T-helper 2 cell (primary cell): ENCODE measurements at regions not wholly inside any gene's neighbourhood (a gene's known extent, or its start where the extent isn't known, plus 50 kb on each side); places are given as distances from the start of the nearest gene placed in this dataset.

Experiments
- DNase-seq, 5 experiments: peaks; one replicate each; pipeline versions ENCODE4 v3.0.0 to v3.0.0-alpha.2; 2012 to 2022

- DNase-seq = no peak
Measured at GRCh38 chr11:23959462-23959861, 537.4 kb upstream of the LUZP2 start.

DNA sequence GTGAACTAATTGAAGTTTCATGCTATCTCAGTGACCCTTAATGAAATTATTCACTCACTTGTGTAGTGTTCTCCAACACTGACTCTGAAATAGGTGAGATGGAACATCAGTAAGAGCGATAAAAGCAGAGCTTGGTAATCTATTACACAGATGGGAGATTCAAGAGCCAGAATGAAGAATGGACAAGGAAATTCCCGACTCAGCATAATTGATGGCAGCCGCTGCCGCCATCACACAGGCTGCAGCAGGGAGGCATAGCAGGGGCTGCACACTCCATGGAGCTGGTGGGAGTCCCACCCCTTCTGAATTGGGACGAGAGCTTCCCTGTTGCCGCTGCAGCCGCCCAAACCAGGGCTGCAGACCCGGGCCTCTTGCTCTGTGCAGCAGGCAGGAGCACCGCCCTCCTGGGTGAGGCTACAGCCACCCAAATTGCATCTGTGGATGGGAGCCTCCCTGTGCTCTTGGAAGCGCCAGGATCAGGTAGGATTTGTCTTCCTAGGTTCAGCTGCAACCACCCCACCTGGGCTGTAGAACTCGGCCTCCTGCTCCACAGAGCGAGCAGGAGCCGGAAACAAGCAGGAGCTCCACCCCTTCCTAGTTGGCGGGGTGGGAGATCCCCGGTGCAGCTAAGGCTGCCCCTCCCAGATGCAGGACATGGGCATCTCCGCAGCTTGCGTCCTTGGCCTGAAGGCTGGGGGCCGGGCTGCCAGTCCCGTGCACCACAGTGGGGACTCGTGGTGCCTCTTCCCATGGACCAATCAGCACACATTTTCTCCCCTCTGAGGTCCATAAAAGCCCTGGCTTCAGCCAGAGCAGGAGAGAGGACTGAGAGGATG is 535.1 kb upstream of the LUZP2 start:
- no peak for DNase-seq

GRCh38 chr11:23973244-23973643 is 523.6 kb upstream of the LUZP2 start:
- DNase-seq = no peak

GRCh38 chr11:23974051-23974450 is 522.8 kb upstream of the LUZP2 start:
- DNase-seq = no peak

GRCh38 chr11:23974601-23975000 is 522.3 kb upstream of the LUZP2 start:
- DNase-seq = no peak

DNA sequence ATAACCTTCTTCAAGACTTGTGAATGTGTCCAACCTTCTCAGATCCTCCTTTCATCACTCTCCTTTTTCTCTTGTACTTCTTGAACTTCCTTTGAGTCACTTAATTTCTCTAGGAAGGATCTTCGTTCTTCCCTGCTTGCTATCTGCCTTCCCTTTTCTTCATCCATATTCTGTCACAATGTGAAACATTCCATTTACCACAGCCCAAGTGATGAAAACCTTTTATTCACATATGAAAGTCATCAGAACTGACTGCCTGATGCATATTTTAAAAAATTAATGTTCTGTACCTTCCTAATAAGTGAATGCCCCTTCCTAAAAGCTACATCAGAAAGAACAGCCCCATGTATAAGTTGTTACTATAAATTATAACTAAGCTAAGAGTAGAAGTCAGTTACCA is 520.4 kb upstream of the LUZP2 start:
- DNase-seq = no peak

DNA sequence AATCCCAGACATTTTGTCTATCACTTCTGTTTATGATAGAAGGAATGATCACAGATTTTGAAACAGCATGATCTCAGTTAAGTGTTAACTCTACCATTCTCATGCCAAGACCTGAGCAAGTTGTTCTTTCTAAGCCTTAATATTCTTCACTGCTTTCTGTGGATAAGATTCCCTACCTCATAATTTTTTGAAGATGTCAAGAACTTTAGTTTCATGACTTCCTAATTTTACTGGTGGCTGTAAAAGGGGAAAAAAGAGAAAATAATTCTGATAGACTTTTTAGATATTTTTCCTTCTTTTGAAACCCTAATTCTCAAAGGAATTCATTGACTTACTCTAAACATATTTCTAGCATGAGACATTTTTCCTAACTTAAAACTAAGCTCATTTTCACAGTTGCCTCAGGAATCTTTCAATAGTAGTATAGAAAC is 520.0 kb upstream of the LUZP2 start:
- no peak for DNase-seq

- DNase-seq = no peak
Measured at GRCh38 chr11:23988381-23989006, 508.4 kb upstream of the LUZP2 start.

GRCh38 chr11:23990346-23991164 is 506.3 kb upstream of the LUZP2 start:
- DNase-seq = no peak

GRCh38 chr11:23991165-23991539 is 505.7 kb upstream of the LUZP2 start:
- DNase-seq = no peak

DNA sequence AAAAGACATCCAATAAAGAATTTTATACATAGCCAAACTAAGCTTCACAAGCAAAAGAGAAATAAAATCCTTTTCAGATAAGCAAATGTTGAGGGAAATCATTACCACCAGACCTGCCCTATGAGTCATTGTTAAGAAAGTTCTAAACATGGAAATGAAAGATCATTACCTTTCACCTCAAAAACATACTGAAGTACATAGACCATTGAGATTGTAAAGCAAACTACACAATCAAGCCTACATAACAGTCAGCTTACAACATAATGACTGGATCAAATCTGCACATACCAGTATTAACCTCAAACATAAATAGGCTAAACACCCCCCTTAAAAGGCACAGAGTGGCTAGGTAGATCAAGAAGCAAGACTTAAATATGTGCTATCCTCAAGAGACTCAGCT is 501.0 kb upstream of the LUZP2 start:
- DNase-seq = no peak

- DNase-seq = no peak
Measured at GRCh38 chr11:23997356-23997755, 499.5 kb upstream of the LUZP2 start.

DNA sequence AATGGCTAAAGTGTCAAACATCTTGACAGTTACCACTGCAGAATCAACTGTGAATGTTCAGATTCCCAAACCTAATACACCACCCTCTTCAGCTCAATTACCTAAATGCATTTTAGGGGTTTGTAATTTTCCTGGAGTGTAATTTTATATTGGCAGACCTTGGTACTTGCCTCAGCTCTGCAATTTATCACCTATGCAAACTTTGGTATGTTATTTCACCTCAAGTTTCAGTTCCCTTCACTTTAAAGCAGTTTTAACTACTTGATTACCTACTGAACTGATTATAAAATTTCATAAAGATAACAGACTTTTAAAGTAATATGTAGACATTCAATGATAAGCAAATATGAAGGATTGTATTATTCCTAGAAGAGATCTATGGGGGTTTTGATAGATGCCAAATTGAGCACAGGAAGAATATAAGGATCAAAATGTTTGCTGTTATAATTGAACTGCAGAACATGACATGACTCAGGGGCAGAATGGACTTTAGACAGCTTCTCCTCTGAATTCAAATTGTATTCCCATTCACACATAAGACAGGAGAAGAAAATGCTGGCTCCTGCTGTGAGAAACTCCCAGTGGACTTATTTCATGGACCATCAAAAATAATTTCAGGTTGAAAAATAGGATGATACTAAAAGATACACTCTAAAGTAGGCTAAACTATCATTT is 491.5 kb upstream of the LUZP2 start:
- no peak for DNase-seq

- no peak for DNase-seq
Measured at GRCh38 chr11:24043842-24044241, 453.0 kb upstream of the LUZP2 start.

DNA sequence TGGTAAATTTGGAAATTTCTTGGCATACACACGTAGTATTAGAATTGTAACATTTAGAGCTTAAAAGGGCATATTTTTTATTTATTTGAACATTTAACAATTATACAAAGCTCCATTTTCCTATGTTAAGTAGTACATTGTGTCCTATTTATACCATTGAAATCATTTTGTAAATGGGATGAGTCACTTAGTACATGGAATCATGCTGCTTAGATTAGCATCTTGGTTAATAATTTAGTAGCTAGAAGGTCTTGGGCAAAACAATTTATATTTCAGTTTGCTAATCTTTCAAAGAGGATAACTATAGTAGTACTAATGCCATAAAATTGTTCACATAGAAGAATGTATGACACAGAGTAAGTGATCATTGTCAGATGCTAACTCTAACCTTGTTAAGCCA is 450.1 kb upstream of the LUZP2 start:
- no peak for DNase-seq

GRCh38 chr11:24056051-24056450 is 440.8 kb upstream of the LUZP2 start:
- no peak for DNase-seq

DNA sequence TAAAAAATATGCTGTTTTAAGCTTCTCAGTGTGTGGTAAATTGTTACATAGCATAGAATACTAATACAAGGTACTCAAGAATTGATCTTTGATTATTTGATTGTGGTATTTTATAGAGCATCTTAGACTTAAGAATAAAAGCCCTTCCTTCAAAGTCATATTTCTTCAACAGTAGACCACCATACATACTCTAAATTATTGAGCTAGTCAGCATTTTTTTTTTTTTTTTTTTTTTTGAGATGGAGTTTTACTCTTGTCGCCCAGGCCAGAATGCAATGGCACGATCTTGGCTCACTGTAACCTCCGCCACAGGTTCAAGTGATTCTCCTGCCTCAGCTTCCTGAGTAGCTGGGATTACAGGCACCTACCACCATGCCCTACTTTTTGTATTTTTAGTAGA is 436.7 kb upstream of the LUZP2 start:
- DNase-seq = no peak

GRCh38 chr11:24064309-24064903 is 432.4 kb upstream of the LUZP2 start:
- no peak for DNase-seq

- no peak for DNase-seq
Measured at GRCh38 chr11:24068197-24068596, 428.7 kb upstream of the LUZP2 start.

DNA sequence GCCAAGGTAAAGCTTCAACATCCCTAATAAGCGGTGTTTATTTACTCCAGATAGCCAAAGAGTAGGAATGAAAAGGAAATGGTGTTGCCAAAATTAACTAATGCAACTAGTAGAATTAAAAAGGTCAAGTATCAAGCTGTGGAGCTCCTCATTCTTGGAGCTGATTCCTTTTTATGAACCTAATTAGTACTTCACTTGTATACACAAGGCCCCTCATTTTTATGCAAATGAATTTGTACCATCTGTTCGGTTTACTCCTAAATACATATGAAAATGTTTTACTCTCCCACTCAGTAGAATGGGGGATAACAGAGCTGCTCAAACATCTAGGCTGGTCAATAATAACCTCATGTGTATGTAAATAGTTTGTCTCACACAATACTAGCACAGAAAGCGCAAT is 426.4 kb upstream of the LUZP2 start:
- DNase-seq = no peak

GRCh38 chr11:24078018-24078417 is 418.8 kb upstream of the LUZP2 start:
- no peak for DNase-seq

DNA sequence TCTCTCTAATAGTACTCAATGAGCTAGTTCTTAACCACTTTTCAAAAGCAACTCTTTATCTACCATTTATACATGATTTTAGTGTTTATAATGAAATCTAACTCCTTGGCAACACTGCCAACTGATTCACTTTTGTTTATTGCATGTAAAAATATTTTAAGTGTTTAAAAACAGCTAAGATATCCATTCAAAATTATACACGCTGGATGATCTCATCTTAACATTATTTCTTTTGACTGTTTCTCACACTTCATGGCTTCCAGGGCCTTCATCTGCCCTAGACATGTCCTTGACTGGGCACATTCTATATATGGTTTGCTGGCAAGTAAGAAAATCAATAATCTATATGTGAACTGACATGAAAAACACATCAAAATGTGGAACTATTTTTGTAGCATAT is 414.6 kb upstream of the LUZP2 start:
- no peak for DNase-seq

DNA sequence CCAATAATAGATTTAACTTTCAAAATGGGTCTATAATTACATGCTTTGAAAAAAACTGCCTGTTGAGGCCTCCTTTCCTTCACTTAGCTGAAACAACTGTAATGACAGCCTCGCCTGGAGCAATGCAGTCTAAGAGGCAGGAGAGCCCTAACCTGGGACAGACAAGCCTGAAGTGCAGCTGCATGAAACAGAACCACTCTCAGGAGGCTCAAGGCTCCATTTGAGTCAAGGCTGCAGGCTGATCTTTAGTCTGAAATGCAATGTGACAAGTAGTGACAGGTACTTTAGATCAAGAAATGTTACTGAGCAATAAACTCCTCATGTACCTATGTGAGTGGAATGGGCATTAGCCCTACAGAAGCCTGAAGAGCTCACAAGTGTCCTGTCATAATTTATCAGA is 414.0 kb upstream of the LUZP2 start:
- DNase-seq = no peak
